ENCODE measurements at regions not wholly inside any gene's neighbourhood (a gene's known extent, or its start where the extent isn't known, plus 50 kb on each side); places are given as distances from the start of the nearest gene placed in this dataset.

DNA sequence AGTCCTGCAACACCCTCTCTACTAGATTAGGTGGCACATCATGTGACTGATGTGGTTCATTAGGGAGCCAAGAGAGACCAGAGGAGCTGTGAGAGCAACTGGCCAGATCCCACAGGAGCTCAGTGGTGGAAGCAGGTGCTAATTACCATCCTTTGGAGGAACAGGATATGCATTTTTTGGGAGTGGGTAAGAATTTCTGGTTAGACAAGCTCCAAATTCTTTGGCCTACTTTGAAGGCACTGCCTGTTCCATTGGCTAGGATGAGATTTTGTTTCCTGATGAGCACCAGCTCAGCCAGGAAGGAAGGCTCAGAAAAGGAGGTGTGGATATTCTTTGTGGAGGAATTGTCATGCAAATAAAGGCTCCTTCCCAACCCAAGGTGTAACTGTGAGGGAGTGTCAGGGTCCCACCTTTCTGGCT lies 130.3 kb upstream of the BMP2 start:
- no peak for DNase-seq
- Mint-ChIP-seq H3K27me3 (no peaks in the 10 kb centered on the region), H3K36me3 (no peaks in the 10 kb centered on the region), H3K4me1 (no peaks in the 10 kb centered on the region), H3K9me3 (peaks cover 0 to 17% (median 5%) of the 10 kb centered on the region in 7 donors), H3K4me3 (no peak overlapping the region), H3K27ac (no peak overlapping the region)
- H3K36me3 ChIP-seq (ENCODE audit: control insufficient read depth, insufficient read depth, low read length): no peaks in the 10 kb centered on the region
- ATAC-seq (ENCODE audit: low read depth in 2 of 2): no peak
- no peaks in the 10 kb centered on the region for H3K27me3 ChIP-seq (ENCODE audit: control insufficient read depth, insufficient read depth, low read length)
- H3K9me3 ChIP-seq (ENCODE audit: control insufficient read depth in 2 of 2, low read length in 2 of 2): no peaks in the 10 kb centered on the region
- H3K27ac ChIP-seq (ENCODE audit: insufficient read depth, low read length, poor library complexity, severe bottlenecking): no peak overlapping the region
- no peaks in the 10 kb centered on the region for H3K4me1 ChIP-seq (ENCODE audit: control insufficient read depth, insufficient read depth, low read length, poor library complexity, severe bottlenecking)
- H3K4me3 ChIP-seq (ENCODE audit: low read depth, low read length): no peak overlapping the region

DNA sequence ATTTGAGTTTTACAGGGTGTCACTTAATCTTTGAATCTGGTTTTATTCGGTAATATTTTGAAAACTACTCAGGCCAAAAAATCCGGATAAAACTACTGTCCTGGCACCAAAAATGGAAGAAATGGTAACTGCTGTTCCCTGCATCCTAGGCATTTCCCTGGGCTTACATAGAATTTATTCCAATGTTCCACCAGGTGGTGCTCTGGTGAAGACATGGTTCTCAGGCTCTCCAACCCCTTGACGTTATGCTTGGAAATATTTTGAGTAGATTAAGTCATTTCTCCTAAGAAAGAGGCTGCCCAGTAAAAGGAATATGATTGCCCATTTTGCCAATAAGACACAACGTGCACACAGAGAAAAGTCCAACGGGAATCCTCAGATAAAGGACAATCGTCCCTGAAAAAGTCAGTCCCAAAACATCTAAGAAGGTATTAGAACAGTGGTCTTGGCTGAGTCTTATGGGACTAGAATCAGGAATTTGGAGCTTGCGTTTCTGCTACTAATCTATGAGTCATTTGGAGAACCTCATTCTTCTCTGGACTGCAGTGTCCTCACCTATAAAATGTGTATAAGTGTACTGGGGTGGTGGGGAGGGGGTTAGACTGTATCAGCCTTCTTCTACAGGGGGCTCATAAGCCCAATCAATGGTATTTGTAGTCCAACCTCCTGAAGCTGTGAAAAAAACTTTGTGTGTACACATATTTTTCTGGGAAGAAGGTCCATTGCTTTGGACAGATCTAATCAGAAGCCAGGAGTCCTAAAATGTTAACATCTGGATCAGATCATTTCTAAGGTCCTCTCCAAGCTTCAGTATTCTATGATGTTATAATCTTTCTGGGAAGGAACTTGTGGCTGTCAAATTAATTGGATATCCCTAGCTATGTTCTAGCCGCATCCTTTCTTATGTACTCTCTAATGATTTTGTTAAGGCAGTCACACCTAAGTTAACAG lies 131.0 kb upstream of the BMP2 start:
- no peak for DNase-seq
- no peaks in the 10 kb centered on the region for H3K27me3 Mint-ChIP-seq
- H3K27ac Mint-ChIP-seq: no peak overlapping the region
- H3K4me3 Mint-ChIP-seq: no peak overlapping the region
- no peaks in the 10 kb centered on the region for H3K36me3 Mint-ChIP-seq
- H3K4me3 ChIP-seq (ENCODE audit: low read depth, low read length): no peak overlapping the region
- H3K27me3 ChIP-seq (ENCODE audit: control insufficient read depth, insufficient read depth, low read length): no peaks in the 10 kb centered on the region
- ATAC-seq (ENCODE audit: low read depth in 2 of 2): no peak
- no peaks in the 10 kb centered on the region for H3K4me1 ChIP-seq (ENCODE audit: control insufficient read depth, insufficient read depth, low read length, poor library complexity, severe bottlenecking)
- no peaks in the 10 kb centered on the region for H3K9me3 ChIP-seq (ENCODE audit: control insufficient read depth in 2 of 2, low read length in 2 of 2)
- H3K9me3 Mint-ChIP-seq: peaks cover 0 to 17% (median 5%) of the 10 kb centered on the region in 7 donors
- H3K36me3 ChIP-seq (ENCODE audit: control insufficient read depth, insufficient read depth, low read length): no peaks in the 10 kb centered on the region
- no peaks in the 10 kb centered on the region for H3K4me1 Mint-ChIP-seq
- no peak overlapping the region for H3K27ac ChIP-seq (ENCODE audit: insufficient read depth, low read length, poor library complexity, severe bottlenecking)

DNA sequence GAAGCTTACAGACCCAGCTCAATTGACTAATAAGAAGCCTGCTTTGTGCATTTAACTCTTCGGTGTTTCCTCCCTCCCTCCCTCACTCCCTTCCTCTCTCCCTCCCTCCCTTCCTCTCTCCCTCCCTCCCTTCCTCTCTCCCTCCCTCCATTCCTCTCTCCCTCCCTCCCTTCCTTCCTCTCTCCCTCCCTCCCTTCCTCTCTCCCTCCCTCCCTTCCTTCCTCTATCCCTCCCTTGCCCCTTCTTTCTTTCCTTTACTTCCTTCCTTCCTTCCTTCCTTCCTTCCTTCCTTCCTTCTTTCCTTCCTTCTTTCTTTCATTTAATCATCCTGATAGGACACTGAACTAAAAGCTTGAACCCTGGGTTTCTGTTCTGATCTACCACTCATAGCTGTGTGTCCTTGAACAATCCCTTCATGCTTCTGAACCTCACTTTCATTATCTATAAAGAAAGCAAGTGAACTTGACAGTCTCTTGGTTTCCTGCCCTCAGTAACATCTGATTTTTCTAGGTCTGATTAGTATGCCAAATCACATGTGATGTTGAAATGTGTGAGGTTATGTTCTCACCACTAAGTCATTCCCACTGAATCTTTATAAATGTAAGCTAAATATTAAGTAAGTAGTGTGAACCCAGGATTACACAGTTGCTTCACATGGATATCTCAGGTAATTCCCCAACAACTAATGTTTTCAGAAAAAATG lies 132.3 kb upstream of the BMP2 start:
- Histone ChIP-seq H3K9me3 (ENCODE audit: control insufficient read depth in 2 of 2, low read length in 2 of 2) (no peaks in the 10 kb centered on the region), H3K27ac (ENCODE audit: insufficient read depth, low read length, poor library complexity, severe bottlenecking) (no peak overlapping the region), H3K4me3 (ENCODE audit: low read depth, low read length) (no peak overlapping the region), H3K4me1 (ENCODE audit: control insufficient read depth, insufficient read depth, low read length, poor library complexity, severe bottlenecking) (no peaks in the 10 kb centered on the region), H3K27me3 (ENCODE audit: control insufficient read depth, insufficient read depth, low read length) (no peaks in the 10 kb centered on the region), H3K36me3 (ENCODE audit: control insufficient read depth, insufficient read depth, low read length) (no peaks in the 10 kb centered on the region)
- Mint-ChIP-seq H3K27ac (no peak overlapping the region), H3K9me3 (peaks cover 0 to 19% (median 5%) of the 10 kb centered on the region in 7 donors), H3K36me3 (no peaks in the 10 kb centered on the region), H3K27me3 (no peaks in the 10 kb centered on the region), H3K4me1 (no peaks in the 10 kb centered on the region), H3K4me3 (no peak overlapping the region)
- DNase-seq (no peak), ATAC-seq (ENCODE audit: low read depth in 2 of 2) (no peak)

DNA sequence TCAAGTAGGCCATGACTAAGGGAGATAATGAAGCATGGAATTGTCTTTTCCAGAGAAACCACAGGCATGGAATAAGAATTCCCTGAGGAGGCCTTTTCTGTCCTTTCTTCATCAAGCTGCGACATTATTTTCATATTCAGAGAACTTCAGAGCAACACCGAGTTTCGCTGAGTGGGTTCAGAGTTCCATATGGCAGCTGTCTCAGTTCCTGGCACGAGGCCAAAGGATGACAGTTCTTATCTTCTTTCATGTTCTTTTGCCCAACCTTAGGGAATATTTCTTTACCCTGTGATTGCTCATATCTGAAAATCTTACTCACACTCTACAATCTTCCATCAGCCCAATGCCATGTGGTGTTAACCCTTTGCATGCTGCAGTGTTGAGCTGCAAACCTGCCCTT lies 135.3 kb upstream of the BMP2 start:
- H3K27me3 Mint-ChIP-seq: no peaks in the 10 kb centered on the region
- peaks cover 0 to 4% of the 10 kb centered on the region in 2 experiments for H3K9me3 ChIP-seq (ENCODE audit: control insufficient read depth in 2 of 2, low read length in 2 of 2)
- H3K27ac ChIP-seq (ENCODE audit: insufficient read depth, low read length, poor library complexity, severe bottlenecking): no peak overlapping the region

DNA sequence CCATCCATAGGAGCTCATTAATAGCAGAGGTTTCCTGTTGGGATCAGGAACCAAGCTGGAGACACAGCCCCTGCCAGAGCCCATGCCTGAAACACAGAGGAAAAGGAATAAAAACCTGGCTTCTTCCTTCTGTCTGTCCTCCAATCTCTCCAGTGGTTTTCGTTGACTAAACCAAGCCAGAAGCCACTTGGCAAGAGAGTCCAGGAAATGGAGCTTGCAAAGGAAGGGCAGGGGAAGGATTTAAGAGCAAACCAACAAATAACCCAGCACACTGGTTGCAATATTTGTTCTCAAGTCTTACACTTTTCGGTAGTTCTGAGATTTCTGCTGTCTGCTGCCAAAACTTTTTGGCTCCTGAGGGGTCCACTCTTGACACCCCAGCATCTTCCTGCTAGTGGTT lies 137.0 kb upstream of the BMP2 start:
- ATAC-seq (ENCODE audit: low read depth in 2 of 2): no peak

More for the DNA sequence above, 135.3 kb upstream of the BMP2 start:
- Mint-ChIP-seq H3K27ac (no peak overlapping the region), H3K9me3 (peaks cover 2 to 14% (median 6%) of the 10 kb centered on the region in 7 donors), H3K4me1 (no peaks in the 10 kb centered on the region), H3K36me3 (no peaks in the 10 kb centered on the region), H3K4me3 (no peak overlapping the region)
- DNase-seq: no peak
- no peak for ATAC-seq (ENCODE audit: low read depth in 2 of 2)
- no peaks in the 10 kb centered on the region for H3K36me3 ChIP-seq (ENCODE audit: control insufficient read depth, insufficient read depth, low read length)
- no peak overlapping the region for H3K4me3 ChIP-seq (ENCODE audit: low read depth, low read length)
- H3K27me3 ChIP-seq (ENCODE audit: control insufficient read depth, insufficient read depth, low read length): no peaks in the 10 kb centered on the region
- H3K4me1 ChIP-seq (ENCODE audit: control insufficient read depth, insufficient read depth, low read length, poor library complexity, severe bottlenecking): no peaks in the 10 kb centered on the region

DNA sequence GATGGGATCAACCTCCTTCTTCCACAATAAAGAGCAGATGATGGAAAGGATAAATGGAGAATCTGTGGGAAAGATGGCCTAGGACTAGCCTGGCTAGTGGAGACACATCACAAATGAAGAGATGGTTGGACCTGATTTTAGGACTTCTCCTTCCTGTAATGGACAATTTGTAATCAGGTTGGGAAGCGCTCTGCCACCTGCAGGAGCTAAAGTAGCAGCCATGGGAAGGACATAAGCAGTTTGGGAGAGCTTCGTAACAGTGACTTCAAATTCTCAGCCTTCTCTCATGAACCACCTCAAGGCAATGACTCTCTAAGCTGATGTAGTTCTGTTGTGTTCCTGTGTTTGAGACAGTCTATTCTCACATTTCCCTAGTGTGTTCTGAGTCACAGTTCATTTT lies 137.9 kb upstream of the BMP2 start:
- Histone ChIP-seq H3K27ac (ENCODE audit: insufficient read depth, low read length, poor library complexity, severe bottlenecking) (no peak overlapping the region), H3K9me3 (ENCODE audit: control insufficient read depth in 2 of 2, low read length in 2 of 2) (peaks cover 0 to 4% of the 10 kb centered on the region in 2 experiments), H3K36me3 (ENCODE audit: control insufficient read depth, insufficient read depth, low read length) (no peaks in the 10 kb centered on the region), H3K4me3 (ENCODE audit: low read depth, low read length) (no peak overlapping the region), H3K4me1 (ENCODE audit: control insufficient read depth, insufficient read depth, low read length, poor library complexity, severe bottlenecking) (no peaks in the 10 kb centered on the region), H3K27me3 (ENCODE audit: control insufficient read depth, insufficient read depth, low read length) (no peaks in the 10 kb centered on the region)
- Mint-ChIP-seq H3K4me1 (no peaks in the 10 kb centered on the region), H3K9me3 (peaks cover 2 to 11% (median 7%) of the 10 kb centered on the region in 7 donors), H3K27ac (no peak overlapping the region), H3K27me3 (no peaks in the 10 kb centered on the region), H3K4me3 (no peak overlapping the region), H3K36me3 (no peaks in the 10 kb centered on the region)
- no peak for ATAC-seq (ENCODE audit: low read depth in 2 of 2)
- no peak for DNase-seq

More for the DNA sequence above, 137.0 kb upstream of the BMP2 start:
- H3K4me1 ChIP-seq (ENCODE audit: control insufficient read depth, insufficient read depth, low read length, poor library complexity, severe bottlenecking): no peaks in the 10 kb centered on the region
- H3K36me3 ChIP-seq (ENCODE audit: control insufficient read depth, insufficient read depth, low read length): no peaks in the 10 kb centered on the region
- H3K27ac ChIP-seq (ENCODE audit: insufficient read depth, low read length, poor library complexity, severe bottlenecking): no peak overlapping the region
- H3K27me3 Mint-ChIP-seq: no peaks in the 10 kb centered on the region
- no peak for DNase-seq
- no peaks in the 10 kb centered on the region for H3K27me3 ChIP-seq (ENCODE audit: control insufficient read depth, insufficient read depth, low read length)
- peaks cover 2 to 14% (median 7%) of the 10 kb centered on the region in 7 donors for H3K9me3 Mint-ChIP-seq
- no peak overlapping the region for H3K4me3 ChIP-seq (ENCODE audit: low read depth, low read length)
- H3K27ac Mint-ChIP-seq: no peak overlapping the region
- H3K4me3 Mint-ChIP-seq: no peak overlapping the region
- H3K36me3 Mint-ChIP-seq: no peaks in the 10 kb centered on the region
- H3K4me1 Mint-ChIP-seq: no peaks in the 10 kb centered on the region
- H3K9me3 ChIP-seq (ENCODE audit: control insufficient read depth in 2 of 2, low read length in 2 of 2): peaks cover 0 to 4% of the 10 kb centered on the region in 2 experiments

DNA sequence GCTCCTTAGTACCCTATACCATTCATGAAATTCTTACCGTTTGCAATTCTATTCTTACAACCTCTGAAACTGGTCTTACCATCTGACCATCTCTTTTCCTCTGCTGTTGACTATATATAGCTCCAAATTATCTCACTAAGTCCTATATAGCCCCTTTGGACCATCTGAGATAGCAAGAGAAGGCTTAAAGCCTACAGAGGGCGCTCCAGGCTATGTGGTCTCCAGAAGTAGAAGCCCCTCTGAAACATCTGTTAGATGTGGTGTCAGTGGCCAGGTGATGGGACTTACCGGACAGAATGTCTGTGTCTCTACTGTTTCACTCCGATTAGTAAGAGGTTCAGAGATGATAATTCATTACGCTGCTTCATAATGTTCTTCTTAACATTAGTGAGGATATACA lies 140.7 kb upstream of the BMP2 start:
- H3K4me1 Mint-ChIP-seq: no peaks in the 10 kb centered on the region
- no peak overlapping the region for H3K4me3 Mint-ChIP-seq
- DNase-seq (no peak), ATAC-seq (ENCODE audit: low read depth in 2 of 2) (no peak)
- no peaks in the 10 kb centered on the region for H3K27me3 Mint-ChIP-seq
- Histone ChIP-seq H3K27me3 (ENCODE audit: control insufficient read depth, insufficient read depth, low read length) (no peaks in the 10 kb centered on the region), H3K4me1 (ENCODE audit: control insufficient read depth, insufficient read depth, low read length, poor library complexity, severe bottlenecking) (no peaks in the 10 kb centered on the region), H3K9me3 (ENCODE audit: control insufficient read depth in 2 of 2, low read length in 2 of 2) (peaks cover 0 to 4% of the 10 kb centered on the region in 2 experiments), H3K27ac (ENCODE audit: insufficient read depth, low read length, poor library complexity, severe bottlenecking) (no peak overlapping the region), H3K36me3 (ENCODE audit: control insufficient read depth, insufficient read depth, low read length) (no peaks in the 10 kb centered on the region), H3K4me3 (ENCODE audit: low read depth, low read length) (no peak overlapping the region)
- H3K9me3 Mint-ChIP-seq: peaks cover 2 to 11% (median 5%) of the 10 kb centered on the region in 7 donors
- no peak overlapping the region for H3K27ac Mint-ChIP-seq
- no peaks in the 10 kb centered on the region for H3K36me3 Mint-ChIP-seq
